ENCODE measurements at regions not wholly inside any gene's neighbourhood (a gene's known extent, or its start where the extent isn't known, plus 50 kb on each side); places are given as distances from the start of the nearest gene placed in this dataset.

DNA sequence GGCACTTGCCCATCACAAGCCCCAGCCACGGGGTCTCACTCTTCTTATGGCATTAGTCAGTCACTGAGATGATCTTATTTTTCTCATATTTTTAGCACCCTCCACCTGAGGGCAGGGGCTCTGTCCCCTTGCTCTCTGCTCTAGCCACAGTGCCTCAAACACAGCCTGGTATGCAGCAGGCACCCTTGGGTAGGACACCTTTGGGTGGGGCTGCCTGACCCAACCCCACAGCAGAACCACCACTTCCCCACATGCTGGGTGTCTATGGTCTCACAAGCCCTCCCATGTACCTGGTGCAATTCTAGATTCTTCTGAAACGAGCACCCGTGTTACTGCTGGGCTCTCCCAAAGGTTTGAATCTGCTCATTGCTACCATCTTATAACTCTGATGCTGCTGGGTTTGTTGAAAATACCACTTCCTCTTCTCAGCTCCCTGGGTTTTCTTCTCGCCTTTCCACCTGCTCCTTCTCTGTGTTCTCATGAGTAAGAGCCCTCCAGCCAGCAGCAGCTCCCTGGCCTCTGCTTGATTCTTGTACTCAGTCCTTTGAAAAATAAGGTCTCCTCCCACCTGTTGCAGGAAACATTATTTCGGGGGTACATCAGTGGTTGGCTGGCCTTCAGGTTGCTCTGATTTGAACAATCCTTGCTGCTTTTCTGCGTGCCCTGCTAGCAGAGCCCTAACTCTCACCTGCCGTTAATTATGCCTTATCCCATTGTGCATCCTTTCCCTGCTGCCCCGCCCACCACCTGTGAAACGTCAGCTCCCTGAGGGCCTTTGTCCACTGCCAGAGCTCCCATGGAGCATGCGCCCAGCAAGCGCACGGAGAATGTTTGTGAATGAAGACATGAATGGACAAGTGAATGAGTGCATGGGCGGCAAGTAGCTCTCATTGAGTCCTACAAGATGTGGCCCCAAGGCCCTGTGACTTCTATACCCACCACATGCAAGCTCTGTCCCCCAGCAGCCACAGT is 1181.6 kb downstream of the TBC1D22A start:
- Histone ChIP-seq H3K27me3 (ENCODE audit: control insufficient read depth, insufficient read depth, low read length) (no peaks in the 10 kb centered on the region), H3K4me1 (ENCODE audit: control insufficient read depth, insufficient read depth, low read length) (no peaks in the 10 kb centered on the region), H3K36me3 (ENCODE audit: control insufficient read depth, insufficient read depth, low read length) (no peaks in the 10 kb centered on the region), H3K27ac (ENCODE audit: low read depth, low read length) (no peak overlapping the region), H3K4me3 (ENCODE audit: low read length) (no peak overlapping the region), H3K9ac (ENCODE audit: low read length) (no peak overlapping the region)

DNA sequence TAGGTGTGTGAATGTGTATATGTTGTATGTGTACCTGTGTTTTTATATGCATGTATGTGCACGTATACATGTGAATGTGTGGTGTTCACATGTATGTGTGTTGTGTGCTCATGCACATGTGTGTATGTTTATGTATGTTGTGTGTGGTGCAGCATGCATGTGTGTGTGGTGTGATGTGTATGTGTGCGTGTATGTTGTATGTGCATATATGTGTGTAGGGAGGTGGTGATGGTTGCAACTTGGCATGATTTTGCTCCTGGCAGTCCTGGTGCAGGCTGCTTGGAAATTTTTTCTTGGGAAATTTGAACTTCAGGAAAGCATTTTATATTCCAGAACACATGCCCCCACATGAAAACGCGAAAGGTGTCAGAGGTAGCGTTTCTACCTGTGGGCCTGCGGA is 1177.8 kb downstream of the TBC1D22A start:
- no peaks in the 10 kb centered on the region for H3K4me1 ChIP-seq (ENCODE audit: control insufficient read depth, insufficient read depth, low read length)
- H3K27me3 ChIP-seq (ENCODE audit: control insufficient read depth, insufficient read depth, low read length) = no peaks in the 10 kb centered on the region
- no peaks in the 10 kb centered on the region for H3K36me3 ChIP-seq (ENCODE audit: control insufficient read depth, insufficient read depth, low read length)
- H3K9ac ChIP-seq (ENCODE audit: low read length) = no peak overlapping the region
- H3K4me3 ChIP-seq (ENCODE audit: low read length) = no peak overlapping the region
- H3K27ac ChIP-seq (ENCODE audit: low read depth, low read length) = no peak overlapping the region

DNA sequence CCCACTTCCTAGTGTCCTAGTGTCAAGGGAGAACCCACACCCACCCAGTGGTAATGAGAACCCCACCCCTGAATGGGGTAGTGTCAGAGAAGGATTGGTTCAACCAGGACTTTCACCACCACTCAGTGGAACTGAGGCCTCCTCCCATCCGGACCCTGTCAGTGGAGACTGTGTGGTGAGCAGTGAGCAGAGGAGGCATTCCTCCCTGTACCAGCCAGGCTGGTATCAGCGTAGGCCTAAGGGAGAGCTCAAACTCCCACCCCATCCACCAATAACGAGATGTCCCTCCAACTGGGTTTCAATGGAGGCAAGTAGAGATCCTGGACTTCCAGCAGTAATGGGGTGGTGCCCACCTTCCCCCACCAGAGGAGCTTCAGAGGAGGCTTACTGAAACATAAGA is 1171.4 kb downstream of the TBC1D22A start:
- H3K4me3 ChIP-seq (ENCODE audit: low read length) = no peak overlapping the region

DNA sequence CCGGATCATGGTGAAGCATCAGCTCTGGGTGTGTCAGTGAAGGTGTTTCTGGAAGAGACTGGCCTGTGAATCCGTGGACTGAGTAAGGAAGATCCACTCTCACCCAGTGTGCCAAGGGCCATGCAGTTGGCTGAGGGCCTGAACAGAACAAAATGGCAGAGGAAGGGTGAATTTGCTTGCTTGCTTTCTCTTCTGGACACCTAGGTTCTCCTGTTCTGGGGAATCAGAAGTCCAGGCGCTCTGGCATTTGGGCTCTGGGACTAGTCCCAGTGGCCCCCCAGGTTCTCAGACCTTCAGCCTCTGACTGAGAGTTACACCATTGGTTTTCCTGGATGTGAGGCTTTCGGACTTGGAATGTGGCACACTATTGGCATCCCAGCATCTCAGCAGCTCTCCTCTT is 1170.8 kb downstream of the TBC1D22A start:
- no peak overlapping the region for H3K9ac ChIP-seq (ENCODE audit: low read length)
- no peaks in the 10 kb centered on the region for H3K36me3 ChIP-seq (ENCODE audit: control insufficient read depth, insufficient read depth, low read length)
- H3K27ac ChIP-seq (ENCODE audit: low read depth, low read length) = no peak overlapping the region

More for the DNA sequence above, 1171.4 kb downstream of the TBC1D22A start:
- H3K9ac ChIP-seq (ENCODE audit: low read length) = no peak overlapping the region
- no peak overlapping the region for H3K27ac ChIP-seq (ENCODE audit: low read depth, low read length)
- no peaks in the 10 kb centered on the region for H3K27me3 ChIP-seq (ENCODE audit: control insufficient read depth, insufficient read depth, low read length)
- H3K4me1 ChIP-seq (ENCODE audit: control insufficient read depth, insufficient read depth, low read length) = no peaks in the 10 kb centered on the region
- no peaks in the 10 kb centered on the region for H3K36me3 ChIP-seq (ENCODE audit: control insufficient read depth, insufficient read depth, low read length)

DNA sequence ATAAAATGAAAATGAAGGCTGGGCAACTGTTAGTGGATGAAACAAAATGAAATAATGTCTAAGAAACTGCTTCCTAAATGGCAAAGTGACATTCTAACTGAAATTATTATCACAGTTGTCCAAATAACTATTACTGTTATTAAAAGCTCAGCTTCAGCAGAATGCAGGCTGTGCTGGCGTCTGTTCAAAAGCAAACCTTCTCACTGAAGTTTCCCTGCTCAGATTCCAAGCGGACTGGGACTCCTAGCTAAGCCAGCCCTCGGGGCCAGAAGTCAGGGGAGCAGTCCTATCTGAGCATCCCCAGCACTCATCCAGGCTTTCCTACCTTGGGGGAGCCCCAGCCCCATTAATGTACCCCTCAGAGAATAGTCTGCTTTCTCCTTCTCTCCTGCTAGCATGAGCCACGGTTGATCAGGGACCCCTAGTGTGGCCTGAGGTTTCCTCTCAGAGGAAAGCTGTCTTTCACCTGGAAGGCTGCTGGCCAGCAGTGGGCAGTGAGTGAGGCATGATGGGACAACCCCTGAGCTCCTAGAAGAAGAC is 1167.3 kb downstream of the TBC1D22A start:
- Histone ChIP-seq H3K27me3 (ENCODE audit: control insufficient read depth, insufficient read depth, low read length) (no peaks in the 10 kb centered on the region), H3K9ac (ENCODE audit: low read length) (no peak overlapping the region), H3K4me1 (ENCODE audit: control insufficient read depth, insufficient read depth, low read length) (no peaks in the 10 kb centered on the region), H3K36me3 (ENCODE audit: control insufficient read depth, insufficient read depth, low read length) (no peaks in the 10 kb centered on the region), H3K4me3 (ENCODE audit: low read length) (no peak overlapping the region), H3K27ac (ENCODE audit: low read depth, low read length) (no peak overlapping the region)

More for the DNA sequence above, 1170.8 kb downstream of the TBC1D22A start:
- no peaks in the 10 kb centered on the region for H3K27me3 ChIP-seq (ENCODE audit: control insufficient read depth, insufficient read depth, low read length)
- no peaks in the 10 kb centered on the region for H3K4me1 ChIP-seq (ENCODE audit: control insufficient read depth, insufficient read depth, low read length)
- no peak overlapping the region for H3K4me3 ChIP-seq (ENCODE audit: low read length)

- Histone ChIP-seq H3K9ac (ENCODE audit: low read length) (no peak overlapping the region), H3K27ac (ENCODE audit: low read depth, low read length) (no peak overlapping the region), H3K36me3 (ENCODE audit: control insufficient read depth, insufficient read depth, low read length) (no peaks in the 10 kb centered on the region), H3K4me1 (ENCODE audit: control insufficient read depth, insufficient read depth, low read length) (no peaks in the 10 kb centered on the region), H3K4me3 (ENCODE audit: low read length) (no peak overlapping the region), H3K27me3 (ENCODE audit: control insufficient read depth, insufficient read depth, low read length) (no peaks in the 10 kb centered on the region)
Observed at GRCh38 chr22:47929073-47929472, 1166.6 kb downstream of the TBC1D22A start.

- Histone ChIP-seq H3K36me3 (ENCODE audit: control insufficient read depth, insufficient read depth, low read length) (no peaks in the 10 kb centered on the region), H3K27me3 (ENCODE audit: control insufficient read depth, insufficient read depth, low read length) (no peaks in the 10 kb centered on the region), H3K4me3 (ENCODE audit: low read length) (no peak overlapping the region), H3K9ac (ENCODE audit: low read length) (no peak overlapping the region), H3K27ac (ENCODE audit: low read depth, low read length) (no peak overlapping the region), H3K4me1 (ENCODE audit: control insufficient read depth, insufficient read depth, low read length) (no peaks in the 10 kb centered on the region)
Observed at GRCh38 chr22:47928631-47929030, 1166.2 kb downstream of the TBC1D22A start.

- H3K9ac ChIP-seq (ENCODE audit: low read length) = no peak overlapping the region
- H3K27ac ChIP-seq (ENCODE audit: low read depth, low read length) = no peak overlapping the region
- no peaks in the 10 kb centered on the region for H3K4me1 ChIP-seq (ENCODE audit: control insufficient read depth, insufficient read depth, low read length)
- H3K36me3 ChIP-seq (ENCODE audit: control insufficient read depth, insufficient read depth, low read length) = no peaks in the 10 kb centered on the region
- H3K4me3 ChIP-seq (ENCODE audit: low read length) = no peak overlapping the region
- H3K27me3 ChIP-seq (ENCODE audit: control insufficient read depth, insufficient read depth, low read length) = no peaks in the 10 kb centered on the region
Observed at GRCh38 chr22:47927648-47928210, 1165.3 kb downstream of the TBC1D22A start.

DNA sequence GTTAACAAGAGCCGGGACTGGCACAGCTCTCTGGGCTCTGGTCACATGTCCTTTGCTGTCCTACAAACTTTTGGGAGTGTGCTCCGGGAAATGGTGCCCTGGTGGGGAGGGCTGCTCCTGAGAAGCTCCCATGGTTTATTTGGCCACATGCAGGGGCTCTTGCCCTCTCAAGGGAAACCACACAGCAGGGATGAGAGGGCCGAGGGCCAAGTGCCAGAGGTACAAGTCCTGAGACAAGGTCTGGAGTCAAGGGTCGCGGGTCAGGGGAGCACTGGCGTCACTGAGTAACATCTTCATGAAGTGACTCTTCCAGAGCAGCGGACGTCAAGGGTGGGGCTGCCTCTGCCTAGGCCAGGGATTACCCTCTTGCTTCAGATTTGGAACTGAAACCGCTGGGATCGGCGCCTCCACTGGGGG is 1160.6 kb downstream of the TBC1D22A start:
- H3K4me3 ChIP-seq (ENCODE audit: low read length) = no peak overlapping the region
- H3K9ac ChIP-seq (ENCODE audit: low read length) = no peak overlapping the region
- H3K27ac ChIP-seq (ENCODE audit: low read depth, low read length) = no peak overlapping the region
- H3K27me3 ChIP-seq (ENCODE audit: control insufficient read depth, insufficient read depth, low read length) = no peaks in the 10 kb centered on the region
- no peaks in the 10 kb centered on the region for H3K4me1 ChIP-seq (ENCODE audit: control insufficient read depth, insufficient read depth, low read length)
- H3K36me3 ChIP-seq (ENCODE audit: control insufficient read depth, insufficient read depth, low read length) = no peaks in the 10 kb centered on the region

- no peak overlapping the region for H3K9ac ChIP-seq (ENCODE audit: low read length)
- no peaks in the 10 kb centered on the region for H3K4me1 ChIP-seq (ENCODE audit: control insufficient read depth, insufficient read depth, low read length)
- H3K27ac ChIP-seq (ENCODE audit: low read depth, low read length) = no peak overlapping the region
Observed at GRCh38 chr22:47921906-47922305, 1159.5 kb downstream of the TBC1D22A start.

GRCh38 chr22:47920380-47920959 is 1158.0 kb downstream of the TBC1D22A start:
- Histone ChIP-seq H3K27me3 (ENCODE audit: control insufficient read depth, insufficient read depth, low read length) (no peaks in the 10 kb centered on the region), H3K36me3 (ENCODE audit: control insufficient read depth, insufficient read depth, low read length) (no peaks in the 10 kb centered on the region), H3K4me3 (ENCODE audit: low read length) (no peak overlapping the region), H3K9ac (ENCODE audit: low read length) (no peak overlapping the region), H3K27ac (ENCODE audit: low read depth, low read length) (no peak overlapping the region), H3K4me1 (ENCODE audit: control insufficient read depth, insufficient read depth, low read length) (no peaks in the 10 kb centered on the region)

More at GRCh38 chr22:47921906-47922305, 1159.5 kb downstream of the TBC1D22A start:
- H3K27me3 ChIP-seq (ENCODE audit: control insufficient read depth, insufficient read depth, low read length) = no peaks in the 10 kb centered on the region
- H3K36me3 ChIP-seq (ENCODE audit: control insufficient read depth, insufficient read depth, low read length) = no peaks in the 10 kb centered on the region
- no peak overlapping the region for H3K4me3 ChIP-seq (ENCODE audit: low read length)

- Histone ChIP-seq H3K36me3 (ENCODE audit: control insufficient read depth, insufficient read depth, low read length) (no peaks in the 10 kb centered on the region), H3K27ac (ENCODE audit: low read depth, low read length) (no peak overlapping the region), H3K9ac (ENCODE audit: low read length) (no peak overlapping the region), H3K4me1 (ENCODE audit: control insufficient read depth, insufficient read depth, low read length) (no peaks in the 10 kb centered on the region), H3K4me3 (ENCODE audit: low read length) (no peak overlapping the region), H3K27me3 (ENCODE audit: control insufficient read depth, insufficient read depth, low read length) (no peaks in the 10 kb centered on the region)
Observed at GRCh38 chr22:47919893-47920292, 1157.4 kb downstream of the TBC1D22A start.
